ENCODE measurements at regions not wholly inside any gene's neighbourhood (a gene's known extent, or its start where the extent isn't known, plus 50 kb on each side); places are given as distances from the start of the nearest gene placed in this dataset.

DNA sequence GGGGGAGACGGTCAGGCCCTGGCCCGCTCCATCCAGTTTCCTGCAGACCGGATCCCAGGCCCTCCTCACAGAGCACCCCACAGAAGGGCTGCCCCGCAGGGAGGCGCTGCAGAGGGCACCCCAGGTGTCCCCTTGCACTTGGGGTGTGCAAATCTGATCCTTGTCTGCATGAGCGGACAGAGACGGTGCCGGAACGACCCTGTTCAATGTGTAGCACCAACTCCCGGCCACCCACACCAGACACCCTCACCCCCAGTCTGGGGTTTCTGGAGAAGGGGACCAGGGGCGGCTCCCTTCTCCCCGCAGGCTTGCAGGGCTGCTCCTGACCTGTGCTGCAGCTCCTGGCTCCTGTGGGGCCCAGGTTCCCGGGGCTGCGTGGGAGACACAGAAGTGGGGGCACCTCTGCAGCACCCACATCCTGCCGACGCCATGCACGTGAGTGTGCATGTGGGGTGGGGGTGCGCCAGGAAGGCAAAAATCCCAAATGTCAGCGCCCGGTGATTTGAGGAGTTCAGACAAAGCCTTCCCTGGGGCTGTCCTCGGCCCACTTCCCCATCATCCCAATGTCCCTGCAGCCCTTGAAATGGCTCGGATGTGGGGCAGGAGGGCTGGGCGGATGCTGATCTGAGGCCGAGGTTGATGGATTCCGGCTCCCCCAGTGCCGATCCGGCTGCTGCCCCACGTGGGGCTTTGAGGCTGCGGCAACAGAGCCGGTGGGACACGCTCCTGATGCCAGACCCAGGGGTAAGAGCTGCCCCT lies 85.3 kb upstream of the BHLHE23 start:
- H3K4me3 ChIP-seq (ENCODE audit: low read depth, low read length) = no peak overlapping the region
- TF ChIP-seq, protein P1, sequence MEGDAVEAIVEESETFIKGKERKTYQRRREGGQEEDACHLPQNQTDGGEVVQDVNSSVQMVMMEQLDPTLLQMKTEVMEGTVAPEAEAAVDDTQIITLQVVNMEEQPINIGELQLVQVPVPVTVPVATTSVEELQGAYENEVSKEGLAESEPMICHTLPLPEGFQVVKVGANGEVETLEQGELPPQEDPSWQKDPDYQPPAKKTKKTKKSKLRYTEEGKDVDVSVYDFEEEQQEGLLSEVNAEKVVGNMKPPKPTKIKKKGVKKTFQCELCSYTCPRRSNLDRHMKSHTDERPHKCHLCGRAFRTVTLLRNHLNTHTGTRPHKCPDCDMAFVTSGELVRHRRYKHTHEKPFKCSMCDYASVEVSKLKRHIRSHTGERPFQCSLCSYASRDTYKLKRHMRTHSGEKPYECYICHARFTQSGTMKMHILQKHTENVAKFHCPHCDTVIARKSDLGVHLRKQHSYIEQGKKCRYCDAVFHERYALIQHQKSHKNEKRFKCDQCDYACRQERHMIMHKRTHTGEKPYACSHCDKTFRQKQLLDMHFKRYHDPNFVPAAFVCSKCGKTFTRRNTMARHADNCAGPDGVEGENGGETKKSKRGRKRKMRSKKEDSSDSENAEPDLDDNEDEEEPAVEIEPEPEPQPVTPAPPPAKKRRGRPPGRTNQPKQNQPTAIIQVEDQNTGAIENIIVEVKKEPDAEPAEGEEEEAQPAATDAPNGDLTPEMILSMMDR (conservative IDR thresholded peaks at IDR 0.05; ENCODE audit: low read depth, low read length) = no peak
- no peak for DNase-seq (ENCODE audit: low read depth)

DNA sequence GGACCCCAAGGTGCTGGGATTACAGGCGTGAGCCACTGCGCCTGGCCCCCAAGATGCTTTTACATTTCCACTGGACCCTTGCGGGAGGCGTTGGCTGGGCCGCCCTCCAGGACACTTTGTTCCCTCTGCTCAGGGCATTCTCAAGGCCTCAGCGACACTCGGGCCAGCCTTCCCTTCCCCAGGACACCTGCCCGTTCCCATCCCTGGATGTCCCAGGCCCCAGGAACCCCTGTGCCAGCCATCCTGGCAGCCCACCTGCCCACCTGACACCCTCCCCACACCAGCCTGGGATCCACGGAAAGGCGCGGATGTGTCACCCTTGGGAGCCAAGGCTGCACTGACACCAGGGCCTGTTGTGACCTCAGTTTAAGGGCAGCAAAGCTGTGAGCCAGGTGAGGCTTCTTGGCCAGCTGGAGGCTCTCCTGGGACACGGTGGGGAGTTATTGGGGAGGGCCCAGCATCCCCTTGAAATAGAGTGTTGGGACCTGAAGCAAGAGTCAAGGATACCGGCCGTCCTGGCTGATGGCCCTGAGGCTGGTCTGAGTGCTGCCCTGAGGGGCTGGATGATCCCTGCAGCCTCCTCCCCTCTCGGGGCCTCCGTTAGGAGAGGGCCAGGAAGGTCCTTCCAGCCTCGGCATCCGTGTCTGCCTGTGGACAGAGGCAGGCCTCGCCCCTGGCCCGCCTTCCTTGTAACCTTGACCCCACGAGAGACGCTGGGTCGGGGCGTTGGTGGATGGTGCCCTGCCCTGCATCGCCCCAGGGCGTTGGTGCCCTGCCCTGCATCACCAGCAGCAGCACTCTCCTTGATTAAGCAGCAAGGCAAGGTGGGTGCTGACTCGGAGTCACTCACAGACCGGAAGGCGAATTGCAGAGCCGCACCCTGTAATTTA lies 84.2 kb upstream of the BHLHE23 start:
- DNase-seq (ENCODE audit: low read depth) = no peak

DNA sequence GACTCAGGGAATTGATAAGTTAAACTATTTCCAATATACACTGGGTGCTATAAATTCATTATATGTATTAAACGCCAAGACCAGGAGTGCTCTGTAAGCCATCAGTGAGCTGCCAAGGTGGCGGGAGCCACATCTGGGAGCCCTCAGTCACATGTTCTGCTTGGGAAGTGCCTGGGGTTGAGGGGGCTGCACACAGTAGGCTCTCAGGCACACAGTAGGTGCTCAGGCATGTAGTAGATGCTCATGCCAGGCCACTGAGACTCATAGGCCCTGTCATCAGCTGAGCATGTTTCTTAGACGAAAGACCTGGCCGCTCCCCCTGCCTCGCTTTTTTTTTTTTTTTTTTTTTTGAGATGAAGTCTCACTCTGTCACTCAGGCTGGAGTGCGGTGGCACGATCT lies 83.3 kb upstream of the BHLHE23 start:
- no peak for DNase-seq (ENCODE audit: low read depth)
- no peak overlapping the region for H3K4me3 ChIP-seq (ENCODE audit: low read depth, low read length)
- TF ChIP-seq, protein P1 (conservative IDR thresholded peaks at IDR 0.05; ENCODE audit: low read depth, low read length) = no peak

More for the DNA sequence above, 84.2 kb upstream of the BHLHE23 start:
- TF ChIP-seq, protein P1 (conservative IDR thresholded peaks at IDR 0.05; ENCODE audit: low read depth, low read length) = no peak
- no peak overlapping the region for H3K4me3 ChIP-seq (ENCODE audit: low read depth, low read length)

DNA sequence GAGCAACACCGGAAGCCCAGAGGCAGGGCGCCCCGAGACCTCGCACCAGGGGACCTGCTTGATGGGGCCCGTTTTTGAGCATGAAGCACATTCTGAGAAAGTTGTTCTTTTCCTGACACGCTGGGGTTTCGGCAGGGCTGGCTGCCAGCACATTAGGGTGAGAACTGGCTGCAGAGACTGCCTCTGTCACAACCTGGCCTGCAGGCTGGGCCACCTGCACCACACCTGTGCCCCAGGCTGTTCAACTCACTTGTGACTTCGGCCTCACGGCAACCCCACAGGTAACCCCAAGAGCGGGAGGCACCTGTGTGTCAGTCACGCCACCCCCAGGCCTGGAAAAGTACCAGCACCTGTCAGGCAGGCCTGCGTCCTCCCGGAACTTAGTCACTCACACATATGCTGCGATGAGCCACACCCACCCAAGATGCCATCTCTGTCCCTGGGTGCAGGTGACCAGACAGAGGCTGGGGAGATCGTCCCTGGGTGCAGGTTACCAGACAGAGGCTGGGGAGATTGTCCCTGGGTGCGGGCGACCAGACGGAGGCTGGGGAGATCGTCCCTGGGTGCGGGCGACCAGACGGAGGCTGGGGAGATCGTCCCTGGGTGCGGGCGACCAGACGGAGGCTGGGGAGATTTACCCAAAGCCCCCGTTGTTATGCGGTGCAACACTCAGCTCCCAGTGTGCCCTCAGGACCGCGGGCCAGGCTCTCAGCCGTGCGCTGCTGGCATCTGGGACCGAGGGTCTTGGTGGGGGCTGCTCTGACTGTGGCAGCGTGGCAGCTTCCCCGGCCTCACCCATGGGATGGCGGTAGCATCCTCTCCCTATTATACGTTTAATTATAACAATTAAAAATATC lies 82.5 kb upstream of the BHLHE23 start:
- no peak overlapping the region for H3K4me3 ChIP-seq (ENCODE audit: low read depth, low read length)
- TF ChIP-seq, protein P1 (conservative IDR thresholded peaks at IDR 0.05; ENCODE audit: low read depth, low read length) = no peak
- no peak for DNase-seq (ENCODE audit: low read depth)

DNA sequence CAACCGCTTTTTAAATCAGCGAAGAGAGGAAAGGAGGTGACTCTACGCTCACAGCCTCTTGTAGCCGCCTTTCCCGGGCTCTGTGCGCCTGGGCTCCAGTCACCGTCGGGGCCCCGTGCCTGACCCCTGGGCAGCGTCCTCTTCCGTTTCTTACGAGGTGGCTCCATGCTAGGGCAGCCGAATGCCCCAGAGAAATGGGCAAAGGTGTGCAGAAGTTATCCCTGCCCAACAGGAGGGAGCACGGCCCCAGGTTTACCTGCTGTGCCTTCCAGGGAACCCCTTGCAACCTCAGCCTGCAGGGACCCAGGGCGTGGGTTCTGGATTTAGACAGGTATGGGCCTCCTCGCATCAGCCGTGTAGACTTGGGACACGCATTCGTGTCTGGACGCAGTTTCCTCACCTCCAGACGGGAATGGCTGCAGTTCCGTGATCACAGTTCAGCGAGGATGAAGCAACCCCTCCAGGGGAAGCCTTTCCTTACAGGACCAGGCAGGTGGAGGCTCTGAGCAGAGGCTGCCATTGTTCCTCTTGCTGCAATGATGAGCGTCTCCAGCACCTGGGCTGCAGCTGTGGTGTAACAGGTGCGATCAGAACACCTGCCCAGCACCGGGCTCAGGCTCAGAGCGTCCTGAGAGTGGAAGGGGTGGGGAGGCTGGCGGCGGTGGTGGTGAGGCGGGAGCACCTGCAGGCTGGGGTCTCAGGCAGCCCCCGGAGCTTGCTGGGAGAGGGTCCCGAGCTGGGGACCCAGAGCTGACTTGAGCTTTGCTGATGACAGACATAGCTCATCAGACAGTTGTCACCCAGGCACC lies 81.3 kb upstream of the BHLHE23 start:
- no peak for DNase-seq (ENCODE audit: low read depth)
- H3K4me3 ChIP-seq (ENCODE audit: low read depth, low read length) = no peak overlapping the region
- TF ChIP-seq, protein P1 (conservative IDR thresholded peaks at IDR 0.05; ENCODE audit: low read depth, low read length) = no peak
